HG02588 (cell line): ENCODE measurements at regions not wholly inside any gene's neighbourhood (a gene's known extent, or its start where the extent isn't known, plus 50 kb on each side); places are given as distances from the start of the nearest gene placed in this dataset.
A peak's percentile ranks its signal among the peaks of the same experiment; 100 is the strongest.

Experiments
- ATAC-seq: cut with Tn5 transposase; IDR thresholded peaks from one replicate; pipeline ENCODE4 v1.9.1; 2021; ENCODE audit warnings: mild to moderate bottlenecking, moderate library complexity; ENCODE audit not compliant: unreplicated experiment

DNA sequence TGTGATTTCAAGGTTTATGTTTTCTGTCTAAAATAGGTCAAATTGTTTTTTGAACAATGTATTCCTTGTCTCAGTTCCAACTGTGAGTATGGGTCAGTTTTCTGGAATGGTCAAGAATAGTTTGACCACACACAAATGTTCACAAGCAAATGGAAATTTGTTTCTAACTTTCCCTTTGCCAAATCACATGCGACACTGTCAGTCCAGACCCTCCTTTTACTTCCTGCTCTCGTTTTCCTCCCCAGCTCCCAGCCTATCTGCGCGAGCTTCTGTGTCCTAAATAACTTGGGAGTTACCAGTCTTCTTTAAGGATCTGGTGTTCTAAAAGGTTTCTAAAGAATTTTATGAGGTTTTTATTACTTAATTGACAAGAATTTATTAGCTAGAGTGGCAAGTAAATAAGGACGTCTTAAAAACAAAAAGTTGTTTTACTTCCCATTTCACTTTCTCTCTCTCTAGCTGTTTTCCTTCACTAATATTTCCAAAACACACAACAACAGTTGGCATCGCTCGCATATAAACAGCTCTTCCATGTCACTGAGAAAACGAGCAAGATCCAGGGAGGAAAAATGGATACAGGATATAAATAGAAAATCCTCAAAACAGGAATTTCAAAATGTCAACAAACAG, 266.1 kb upstream of the KLF6 start:
- no peak for ATAC-seq

- ATAC-seq = no peak
These were observed 265.1 kb upstream of the KLF6 start for GRCh38 chr10:4050061-4050460.

DNA sequence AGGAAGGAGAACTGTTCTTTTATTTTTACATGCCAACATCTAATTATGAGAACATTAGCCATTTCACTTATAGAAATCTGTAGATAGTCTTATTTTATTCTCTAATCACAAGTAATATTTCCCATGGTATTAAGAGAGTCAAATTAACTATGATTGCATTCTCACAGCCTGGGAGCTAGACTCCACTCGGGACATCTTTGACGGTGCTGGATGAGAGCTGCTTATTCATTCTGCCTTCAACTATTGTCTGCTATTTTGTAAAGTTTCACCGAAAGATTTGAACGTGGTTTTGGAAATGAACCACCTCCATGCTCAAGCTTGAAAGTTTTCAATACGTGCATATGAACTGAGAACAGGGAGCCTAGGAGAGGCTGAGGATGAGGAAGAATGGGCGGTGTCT, 264.3 kb upstream of the KLF6 start:
- no peak for ATAC-seq

GRCh38 chr10:4048236-4048864, 263.3 kb upstream of the KLF6 start:
- no peak for ATAC-seq

- no peak for ATAC-seq
These were observed 261.8 kb upstream of the KLF6 start for GRCh38 chr10:4046712-4047354.

DNA sequence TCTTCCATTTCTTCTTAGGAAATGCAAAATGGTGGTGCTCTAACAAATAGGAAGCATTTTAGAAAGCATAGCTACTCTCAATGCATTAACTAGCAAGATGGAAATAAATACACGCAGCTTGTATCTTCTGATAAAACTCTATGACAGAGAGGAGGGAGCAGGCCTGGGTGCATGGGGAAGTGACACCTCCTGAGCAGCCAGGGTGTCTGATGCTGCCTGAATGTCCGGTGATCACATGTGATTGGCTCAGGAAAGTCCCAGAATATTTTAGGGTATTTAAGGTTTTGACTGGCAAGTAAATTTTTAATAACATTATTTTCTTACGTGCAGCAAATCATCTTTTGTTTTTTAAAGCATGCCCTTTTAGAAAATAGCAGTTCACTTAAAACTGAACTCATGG, 261.0 kb upstream of the KLF6 start:
- peak; percentile 62 for ATAC-seq

- ATAC-seq = no peak
These were observed 259.1 kb upstream of the KLF6 start for GRCh38 chr10:4043897-4044665.

GRCh38 chr10:4041635-4042034, 256.6 kb upstream of the KLF6 start:
- no peak for ATAC-seq

GRCh38 chr10:4038000-4038399, 253.0 kb upstream of the KLF6 start:
- no peak for ATAC-seq

DNA sequence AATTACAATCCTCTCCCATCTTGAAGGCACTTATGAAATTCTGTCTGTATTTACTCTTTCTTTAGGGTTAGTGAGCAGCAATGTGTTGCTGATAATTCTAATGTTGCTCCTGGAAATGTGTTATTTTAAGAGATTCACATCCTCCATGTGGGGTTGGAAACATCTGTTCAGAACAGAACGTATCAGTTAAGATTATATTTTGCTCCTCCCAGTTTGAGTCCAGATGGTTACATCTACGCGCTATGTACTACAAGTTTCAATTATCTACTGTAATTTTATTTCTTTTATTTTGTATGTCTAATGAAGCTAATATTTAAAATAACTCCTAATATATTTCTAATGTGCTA, 250.6 kb upstream of the KLF6 start:
- no peak for ATAC-seq

GRCh38 chr10:4034907-4035598, 250.0 kb upstream of the KLF6 start:
- no peak for ATAC-seq

DNA sequence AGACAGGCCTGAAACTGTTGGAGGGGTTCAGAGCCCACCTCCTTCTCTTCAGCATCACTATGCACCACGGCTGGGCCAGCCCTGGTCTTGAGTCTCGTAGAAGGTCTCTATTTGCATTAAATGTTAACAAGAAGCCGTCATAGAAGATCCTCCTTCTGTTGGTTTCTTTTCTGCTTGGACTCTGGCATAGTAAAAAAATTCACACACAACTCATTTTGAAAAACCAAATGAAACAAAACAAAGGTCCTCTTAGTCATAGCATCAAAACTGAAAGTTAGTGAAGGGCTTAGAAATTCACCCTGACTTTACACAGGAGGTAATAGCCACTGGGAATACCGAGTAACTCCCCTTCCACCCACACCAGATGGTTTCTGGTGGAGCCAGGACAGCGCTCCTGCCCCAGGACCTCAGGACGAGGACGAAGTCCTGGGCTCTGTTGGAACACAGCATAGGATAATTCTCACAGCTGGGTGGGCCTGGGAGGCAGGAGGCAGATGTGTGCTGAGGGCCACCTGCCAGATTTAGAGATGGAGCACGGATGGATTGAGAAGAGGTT, 248.4 kb upstream of the KLF6 start:
- peak; percentile 93 for ATAC-seq

DNA sequence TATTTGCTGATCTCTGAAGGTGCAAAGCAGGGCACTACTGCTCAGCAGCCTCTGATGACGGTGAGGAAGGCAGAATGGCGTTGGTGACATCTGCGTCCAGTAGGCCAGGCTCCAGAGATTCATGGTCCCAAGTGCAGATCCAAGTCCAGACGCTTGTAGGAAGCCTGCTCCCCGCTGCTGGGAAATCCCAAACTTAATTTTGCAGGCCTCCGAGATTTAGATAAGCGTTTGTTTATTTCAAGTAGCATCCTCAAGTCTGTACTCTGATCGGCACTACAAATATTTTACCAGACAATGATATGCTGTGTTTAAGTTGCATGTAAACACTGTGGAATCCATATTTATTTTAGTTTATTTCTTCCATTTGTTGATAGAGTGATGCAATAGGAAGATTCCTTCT, 244.9 kb upstream of the KLF6 start:
- no peak for ATAC-seq

DNA sequence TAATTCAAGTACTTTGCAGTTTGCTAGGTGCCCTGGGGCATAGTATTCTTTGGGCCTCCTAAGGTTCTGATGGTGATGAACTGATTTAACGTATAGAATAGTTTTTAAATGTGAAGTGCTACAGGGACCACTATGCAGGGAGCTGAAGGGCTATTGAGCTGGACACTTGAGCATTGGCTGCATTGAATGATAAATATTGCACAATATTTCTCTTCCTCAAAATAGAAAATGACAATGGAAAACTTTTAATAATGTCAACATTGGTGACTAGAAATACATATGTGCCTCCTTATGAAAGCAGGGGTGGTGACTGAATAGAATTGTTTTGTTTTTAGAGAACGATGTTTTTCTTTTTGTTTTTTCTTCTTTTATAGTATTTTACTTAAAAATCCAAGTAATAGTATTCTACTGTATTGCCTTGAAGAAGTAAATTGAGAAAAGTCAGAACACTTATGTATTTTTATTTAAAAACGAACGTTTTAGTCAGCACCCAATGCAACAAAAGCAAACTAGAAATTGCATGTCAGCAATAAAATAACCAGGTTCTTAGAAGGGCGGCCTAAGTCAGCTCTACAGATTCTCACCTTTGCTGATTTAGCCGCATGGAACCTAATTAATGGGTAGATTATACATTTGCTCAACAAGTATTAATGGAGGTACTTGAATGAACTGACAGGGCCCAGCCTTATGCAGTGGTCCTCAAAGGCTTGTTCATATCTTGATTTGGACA, 244.0 kb upstream of the KLF6 start:
- no peak for ATAC-seq

DNA sequence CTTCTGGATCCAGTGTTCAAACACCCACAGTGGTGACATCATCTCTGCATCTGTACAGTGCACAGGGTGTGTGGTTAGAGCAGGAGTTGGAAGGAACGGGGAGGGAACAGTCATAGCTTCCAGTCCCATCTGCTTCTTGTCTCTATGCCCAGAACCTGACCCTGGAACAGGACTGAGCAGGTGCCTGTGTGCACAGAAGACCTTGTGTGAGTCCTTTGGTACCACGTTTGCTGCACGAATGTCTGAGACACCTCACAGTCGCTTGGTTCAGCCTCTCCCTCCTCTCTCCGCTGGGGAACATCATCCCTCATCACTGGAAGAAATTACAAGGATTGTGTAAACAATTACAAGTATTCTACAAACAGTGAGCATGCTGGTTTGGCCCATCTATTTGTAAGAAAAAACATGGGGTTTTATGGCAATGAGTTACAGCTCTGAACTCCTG, 243.0 kb upstream of the KLF6 start:
- no peak for ATAC-seq

GRCh38 chr10:4025339-4025738, 240.3 kb upstream of the KLF6 start:
- no peak for ATAC-seq

GRCh38 chr10:4024516-4025245, 239.7 kb upstream of the KLF6 start:
- no peak for ATAC-seq

DNA sequence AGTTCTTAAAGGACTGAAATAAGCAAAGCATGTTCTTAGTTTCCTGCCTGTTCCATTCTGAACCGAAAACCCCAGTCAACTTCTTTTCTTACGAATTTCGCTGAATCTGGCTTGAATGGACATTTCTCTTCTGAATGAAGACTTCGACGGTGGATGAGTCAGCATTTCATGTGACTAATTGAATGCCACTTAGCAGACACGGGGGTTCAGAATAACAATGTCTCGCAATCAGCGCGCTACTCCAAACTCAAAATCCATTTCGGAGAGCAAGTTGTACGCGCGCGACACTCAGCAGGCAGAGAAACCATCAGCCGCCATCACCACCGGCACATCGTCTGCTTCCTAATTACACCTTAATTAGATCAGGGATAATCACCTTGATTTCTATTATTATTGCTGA, 239.0 kb upstream of the KLF6 start:
- no peak for ATAC-seq

GRCh38 chr10:4022473-4022872, 237.5 kb upstream of the KLF6 start:
- ATAC-seq = no peak

GRCh38 chr10:4020631-4021030, 235.6 kb upstream of the KLF6 start:
- no peak for ATAC-seq
